ENCODE measurements at regions not wholly inside any gene's neighbourhood (a gene's known extent, or its start where the extent isn't known, plus 50 kb on each side); places are given as distances from the start of the nearest gene placed in this dataset.

DNA sequence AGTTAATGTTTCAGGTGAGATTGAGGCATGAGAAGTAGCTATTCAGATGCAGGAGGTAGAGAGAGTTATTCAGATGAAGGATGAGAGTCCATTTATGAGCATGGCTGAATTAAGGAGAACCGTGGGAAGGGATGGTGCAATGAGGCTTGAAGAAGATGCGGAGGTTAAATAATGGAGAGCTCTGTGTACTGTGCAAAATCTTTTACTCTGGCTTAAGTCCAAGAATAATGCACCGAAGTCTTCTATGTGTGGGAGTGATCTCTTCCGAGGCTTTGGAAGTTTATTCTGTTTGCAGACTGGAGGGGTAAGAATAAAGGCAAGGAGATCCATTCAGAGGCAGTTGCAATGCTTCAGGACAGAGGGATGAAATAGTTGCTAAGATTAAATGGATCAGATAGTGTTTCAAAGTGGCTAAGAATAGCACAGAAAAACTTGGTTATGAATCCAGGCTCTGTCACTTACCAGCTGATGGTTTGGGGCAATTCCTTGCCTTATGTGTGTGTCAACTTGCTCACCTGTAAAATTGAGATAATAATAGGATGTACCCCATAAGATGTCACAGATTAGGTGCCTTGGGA, 467.1 kb downstream of the HDGFL1 start:
- Histone ChIP-seq H3K4ac (ENCODE audit: low read depth in 1 of 2, low read length in 2 of 2) (no peak overlapping the region), H3K4me3 (ENCODE audit: insufficient read depth in 1 of 2, low read depth in 1 of 2, low read length in 2 of 2) (no peak overlapping the region), H3K4me1 (ENCODE audit: control insufficient read depth, insufficient read depth, low read depth, low read length) (no peaks in the 10 kb centered on the region), H3K79me1 (replicated peaks; ENCODE audit: low read length, poor library complexity, severe bottlenecking) (no peaks in the 10 kb centered on the region), H3K27ac (ENCODE audit: low read length, poor library complexity, severe bottlenecking) (no peak overlapping the region), H2AFZ (ENCODE audit: low read depth, low read length) (no peak overlapping the region), H3K18ac (ENCODE audit: low read depth in 1 of 2, low read length in 2 of 2) (no peak overlapping the region), H3K27me3 (ENCODE audit: control insufficient read depth in 1 of 2, insufficient read depth in 1 of 2, low read length in 2 of 2) (no peaks in the 10 kb centered on the region), H3K14ac (ENCODE audit: low read length in 2 of 2) (no peak overlapping the region), H3K4me2 (ENCODE audit: low read length, poor library complexity, severe bottlenecking) (no peak overlapping the region), H2BK120ac (ENCODE audit: low read depth, low read length) (no peak overlapping the region), H2BK15ac (ENCODE audit: low read depth, poor library complexity, severe bottlenecking) (no peak overlapping the region), H3K9me3 (ENCODE audit: control insufficient read depth, low read length) (no peaks in the 10 kb centered on the region), H2AK5ac (ENCODE audit: low read length, severe bottlenecking) (no peak overlapping the region), H4K8ac (ENCODE audit: low read length) (no peak overlapping the region), H3K23ac (ENCODE audit: low read length in 2 of 2) (no peak overlapping the region), H3K9ac (ENCODE audit: low read length) (no peak overlapping the region), H2BK12ac (ENCODE audit: low read length in 2 of 2) (no peak overlapping the region), H2BK5ac (ENCODE audit: low read depth, low read length, poor library complexity, severe bottlenecking) (no peak overlapping the region), H3K36me3 (ENCODE audit: control insufficient read depth in 1 of 2, insufficient read depth in 2 of 2, low read depth in 1 of 2, low read length in 2 of 2) (no peaks in the 10 kb centered on the region), H4K91ac (ENCODE audit: low read length) (no peak overlapping the region)
- 94% methylated on average over 4 of the region's 4 CpGs for WGBS
- DNase-seq: no peak

DNA sequence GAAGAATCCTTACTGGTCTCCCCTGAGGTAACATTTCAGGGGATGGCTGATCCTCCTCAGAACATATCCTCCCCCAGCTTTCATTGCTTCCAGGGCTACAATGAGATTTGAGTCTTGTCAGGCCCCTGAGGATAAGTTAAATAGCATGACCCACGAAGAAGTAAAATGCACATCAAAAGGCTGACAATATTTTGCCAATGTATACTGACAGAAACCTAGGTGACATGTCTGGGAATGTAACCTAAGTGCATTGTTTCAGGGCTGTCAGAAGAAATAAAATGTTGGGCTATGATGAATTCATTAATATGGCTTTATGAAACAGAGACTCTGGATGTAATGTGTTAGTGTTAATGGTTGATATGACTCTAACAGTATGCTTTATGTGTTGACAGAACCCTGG, 471.5 kb downstream of the HDGFL1 start:
- Histone ChIP-seq H3K79me1 (replicated peaks; ENCODE audit: low read length, poor library complexity, severe bottlenecking) (no peaks in the 10 kb centered on the region), H2BK15ac (ENCODE audit: low read depth, poor library complexity, severe bottlenecking) (no peak overlapping the region), H2AFZ (ENCODE audit: low read depth, low read length) (no peak overlapping the region), H3K9me3 (ENCODE audit: control insufficient read depth, low read length) (no peaks in the 10 kb centered on the region), H2AK5ac (ENCODE audit: low read length, severe bottlenecking) (no peak overlapping the region), H2BK120ac (ENCODE audit: low read depth, low read length) (no peak overlapping the region), H4K8ac (ENCODE audit: low read length) (no peak overlapping the region), H3K14ac (ENCODE audit: low read length in 2 of 2) (no peak overlapping the region), H3K4me2 (ENCODE audit: low read length, poor library complexity, severe bottlenecking) (no peak overlapping the region), H3K36me3 (ENCODE audit: control insufficient read depth in 1 of 2, insufficient read depth in 2 of 2, low read depth in 1 of 2, low read length in 2 of 2) (no peaks in the 10 kb centered on the region), H3K9ac (ENCODE audit: low read length) (no peak overlapping the region), H2BK5ac (ENCODE audit: low read depth, low read length, poor library complexity, severe bottlenecking) (no peak overlapping the region), H2BK12ac (ENCODE audit: low read length in 2 of 2) (no peak overlapping the region), H3K4me1 (ENCODE audit: control insufficient read depth, insufficient read depth, low read depth, low read length) (no peaks in the 10 kb centered on the region), H3K27ac (ENCODE audit: low read length, poor library complexity, severe bottlenecking) (no peak overlapping the region), H3K4me3 (ENCODE audit: insufficient read depth in 1 of 2, low read depth in 1 of 2, low read length in 2 of 2) (no peak overlapping the region), H3K23ac (ENCODE audit: low read length in 2 of 2) (no peak overlapping the region), H3K18ac (ENCODE audit: low read depth in 1 of 2, low read length in 2 of 2) (no peak overlapping the region), H4K91ac (ENCODE audit: low read length) (no peak overlapping the region), H3K27me3 (ENCODE audit: control insufficient read depth in 1 of 2, insufficient read depth in 1 of 2, low read length in 2 of 2) (no peaks in the 10 kb centered on the region), H3K4ac (ENCODE audit: low read depth in 1 of 2, low read length in 2 of 2) (no peak overlapping the region)
- DNase-seq: no peak
- WGBS: 69% methylated on average over 1 of the region's 1 CpG

DNA sequence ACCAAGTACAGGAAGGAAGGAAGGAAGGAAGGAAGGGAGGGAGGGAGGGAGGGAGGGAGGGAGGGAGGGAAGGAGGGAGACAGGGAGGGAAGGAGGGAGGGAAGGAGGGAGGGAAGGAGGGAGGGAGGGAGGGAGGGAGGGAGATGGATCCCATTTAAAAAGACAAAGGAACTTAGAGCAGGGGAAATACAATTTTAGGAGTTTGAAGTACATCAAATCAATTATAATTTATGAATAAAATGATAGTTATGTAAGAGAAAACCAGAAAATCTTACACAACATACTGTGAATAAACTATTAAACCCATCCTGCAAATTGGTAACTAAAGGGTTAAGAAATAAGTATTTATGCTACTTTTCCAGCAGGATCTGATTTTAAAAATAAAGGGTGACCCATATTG, 475.9 kb downstream of the HDGFL1 start:
- Histone ChIP-seq H4K8ac (ENCODE audit: low read length) (no peak overlapping the region), H3K27ac (ENCODE audit: low read length, poor library complexity, severe bottlenecking) (no peak overlapping the region), H3K36me3 (ENCODE audit: control insufficient read depth in 1 of 2, insufficient read depth in 2 of 2, low read depth in 1 of 2, low read length in 2 of 2) (no peaks in the 10 kb centered on the region), H2AK5ac (ENCODE audit: low read length, severe bottlenecking) (no peak overlapping the region), H2BK120ac (ENCODE audit: low read depth, low read length) (no peak overlapping the region), H2BK5ac (ENCODE audit: low read depth, low read length, poor library complexity, severe bottlenecking) (no peak overlapping the region), H2AFZ (ENCODE audit: low read depth, low read length) (no peak overlapping the region), H3K9me3 (ENCODE audit: control insufficient read depth, low read length) (no peaks in the 10 kb centered on the region), H3K18ac (ENCODE audit: low read depth in 1 of 2, low read length in 2 of 2) (no peak overlapping the region), H4K91ac (ENCODE audit: low read length) (no peak overlapping the region), H3K4me2 (ENCODE audit: low read length, poor library complexity, severe bottlenecking) (no peak overlapping the region), H3K27me3 (ENCODE audit: control insufficient read depth in 1 of 2, insufficient read depth in 1 of 2, low read length in 2 of 2) (no peaks in the 10 kb centered on the region), H2BK15ac (ENCODE audit: low read depth, poor library complexity, severe bottlenecking) (no peak overlapping the region), H3K9ac (ENCODE audit: low read length) (no peak overlapping the region), H3K4me1 (ENCODE audit: control insufficient read depth, insufficient read depth, low read depth, low read length) (no peaks in the 10 kb centered on the region), H3K79me1 (replicated peaks; ENCODE audit: low read length, poor library complexity, severe bottlenecking) (no peaks in the 10 kb centered on the region), H3K4ac (ENCODE audit: low read depth in 1 of 2, low read length in 2 of 2) (no peak overlapping the region), H2BK12ac (ENCODE audit: low read length in 2 of 2) (no peak overlapping the region), H3K4me3 (ENCODE audit: insufficient read depth in 1 of 2, low read depth in 1 of 2, low read length in 2 of 2) (no peak overlapping the region), H3K14ac (ENCODE audit: low read length in 2 of 2) (no peak overlapping the region), H3K23ac (ENCODE audit: low read length in 2 of 2) (no peak overlapping the region)
- DNase-seq: no peak

DNA sequence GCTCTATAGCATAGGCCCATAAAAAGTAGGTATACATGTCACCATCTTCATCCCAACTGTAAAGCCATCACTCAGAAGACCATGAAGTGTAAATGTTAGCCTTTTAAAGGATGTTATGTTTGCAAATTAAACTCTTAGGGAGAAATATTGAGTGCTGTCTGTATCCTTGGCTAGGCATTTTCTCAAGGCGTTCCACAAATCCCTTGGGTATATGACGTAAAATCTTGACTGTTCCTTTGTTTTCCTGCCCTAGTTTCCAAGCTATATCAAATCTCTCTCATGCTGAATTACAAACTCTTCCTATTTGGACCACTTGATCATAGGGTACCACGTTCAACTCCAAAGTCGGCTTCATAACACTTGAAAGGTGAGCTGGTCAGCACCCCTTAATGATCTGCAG, 486.2 kb downstream of the HDGFL1 start:
- Histone ChIP-seq H3K4me2 (ENCODE audit: low read length, poor library complexity, severe bottlenecking) (no peak overlapping the region), H3K27ac (ENCODE audit: low read length, poor library complexity, severe bottlenecking) (no peak overlapping the region), H2AK5ac (ENCODE audit: low read length, severe bottlenecking) (no peak overlapping the region), H4K8ac (ENCODE audit: low read length) (no peak overlapping the region), H3K4ac (ENCODE audit: low read depth in 1 of 2, low read length in 2 of 2) (no peak overlapping the region), H3K27me3 (ENCODE audit: control insufficient read depth in 1 of 2, insufficient read depth in 1 of 2, low read length in 2 of 2) (no peaks in the 10 kb centered on the region), H2BK15ac (ENCODE audit: low read depth, poor library complexity, severe bottlenecking) (no peak overlapping the region), H4K91ac (ENCODE audit: low read length) (no peak overlapping the region), H3K18ac (ENCODE audit: low read depth in 1 of 2, low read length in 2 of 2) (no peak overlapping the region), H3K4me3 (ENCODE audit: insufficient read depth in 1 of 2, low read depth in 1 of 2, low read length in 2 of 2) (no peak overlapping the region), H2BK12ac (ENCODE audit: low read length in 2 of 2) (no peak overlapping the region), H3K14ac (ENCODE audit: low read length in 2 of 2) (no peak overlapping the region), H2AFZ (ENCODE audit: low read depth, low read length) (no peak overlapping the region), H3K36me3 (ENCODE audit: control insufficient read depth in 1 of 2, insufficient read depth in 2 of 2, low read depth in 1 of 2, low read length in 2 of 2) (no peaks in the 10 kb centered on the region), H2BK120ac (ENCODE audit: low read depth, low read length) (no peak overlapping the region), H2BK5ac (ENCODE audit: low read depth, low read length, poor library complexity, severe bottlenecking) (no peak overlapping the region), H3K4me1 (ENCODE audit: control insufficient read depth, insufficient read depth, low read depth, low read length) (no peaks in the 10 kb centered on the region), H3K79me1 (replicated peaks; ENCODE audit: low read length, poor library complexity, severe bottlenecking) (no peaks in the 10 kb centered on the region), H3K9ac (ENCODE audit: low read length) (no peak overlapping the region), H3K23ac (ENCODE audit: low read length in 2 of 2) (no peak overlapping the region), H3K9me3 (ENCODE audit: control insufficient read depth, low read length) (peaks cover 5% of the 10 kb centered on the region)
- DNase-seq: no peak
- 90% methylated on average over 4 of the region's 4 CpGs for WGBS
